Fibroblast of pulmonary artery (primary cell): ENCODE measurements at regions not wholly inside any gene's neighbourhood (a gene's known extent, or its start where the extent isn't known, plus 50 kb on each side); places are given as distances from the start of the nearest gene placed in this dataset.
A peak's percentile ranks its signal among the peaks of the same experiment; 100 is the strongest.

ENCODE experiments used
- DNase-seq: peaks from one replicate; pipeline ENCODE4 v3.0.0-alpha.2; 2010; ENCODE audit warnings: low read depth
- H3K4me3 ChIP-seq: replicated peaks from 2 replicates; pipeline ENCODE4 v1.5.1; 2011; ENCODE audit warnings: low read depth, mild to moderate bottlenecking, control low read depth, low read length, moderate library complexity
- TF ChIP-seq, protein P1 (sequence below): IDR thresholded peaks from 2 replicates; pipeline ENCODE4 v1.5.1; 2011; ENCODE audit warnings: mild to moderate bottlenecking, control low read depth, low read length, inconsistent platforms; ENCODE audit errors: missing control alignments

- TF ChIP-seq, protein P1, sequence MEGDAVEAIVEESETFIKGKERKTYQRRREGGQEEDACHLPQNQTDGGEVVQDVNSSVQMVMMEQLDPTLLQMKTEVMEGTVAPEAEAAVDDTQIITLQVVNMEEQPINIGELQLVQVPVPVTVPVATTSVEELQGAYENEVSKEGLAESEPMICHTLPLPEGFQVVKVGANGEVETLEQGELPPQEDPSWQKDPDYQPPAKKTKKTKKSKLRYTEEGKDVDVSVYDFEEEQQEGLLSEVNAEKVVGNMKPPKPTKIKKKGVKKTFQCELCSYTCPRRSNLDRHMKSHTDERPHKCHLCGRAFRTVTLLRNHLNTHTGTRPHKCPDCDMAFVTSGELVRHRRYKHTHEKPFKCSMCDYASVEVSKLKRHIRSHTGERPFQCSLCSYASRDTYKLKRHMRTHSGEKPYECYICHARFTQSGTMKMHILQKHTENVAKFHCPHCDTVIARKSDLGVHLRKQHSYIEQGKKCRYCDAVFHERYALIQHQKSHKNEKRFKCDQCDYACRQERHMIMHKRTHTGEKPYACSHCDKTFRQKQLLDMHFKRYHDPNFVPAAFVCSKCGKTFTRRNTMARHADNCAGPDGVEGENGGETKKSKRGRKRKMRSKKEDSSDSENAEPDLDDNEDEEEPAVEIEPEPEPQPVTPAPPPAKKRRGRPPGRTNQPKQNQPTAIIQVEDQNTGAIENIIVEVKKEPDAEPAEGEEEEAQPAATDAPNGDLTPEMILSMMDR = no peak
- no peak overlapping the region for H3K4me3 ChIP-seq
- no peak for DNase-seq
Observed at GRCh38 chr5:158392753-158393152, 533.8 kb upstream of the CLINT1 start.

DNA sequence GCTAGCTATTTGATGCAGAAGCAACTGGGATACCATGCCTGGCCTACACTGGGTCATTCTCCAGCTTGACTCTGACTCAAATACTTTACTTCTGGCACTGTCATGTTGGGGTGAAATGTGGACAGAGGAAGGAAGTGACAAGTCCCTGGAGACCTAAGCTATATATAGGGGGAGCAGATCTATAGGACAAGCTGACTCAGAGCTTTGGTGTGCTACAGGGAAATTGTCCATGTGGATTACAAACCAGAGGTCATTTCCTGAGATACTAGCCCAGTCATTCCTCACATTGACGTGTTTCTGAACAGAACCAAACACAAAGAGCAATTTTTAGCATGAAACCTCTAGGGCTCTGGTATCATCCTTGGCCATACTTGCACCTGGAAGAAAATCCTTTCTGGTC, 531.6 kb upstream of the CLINT1 start:
- TF ChIP-seq, protein P1 = no peak
- peak; percentile 83 for DNase-seq
- no peak overlapping the region for H3K4me3 ChIP-seq

DNA sequence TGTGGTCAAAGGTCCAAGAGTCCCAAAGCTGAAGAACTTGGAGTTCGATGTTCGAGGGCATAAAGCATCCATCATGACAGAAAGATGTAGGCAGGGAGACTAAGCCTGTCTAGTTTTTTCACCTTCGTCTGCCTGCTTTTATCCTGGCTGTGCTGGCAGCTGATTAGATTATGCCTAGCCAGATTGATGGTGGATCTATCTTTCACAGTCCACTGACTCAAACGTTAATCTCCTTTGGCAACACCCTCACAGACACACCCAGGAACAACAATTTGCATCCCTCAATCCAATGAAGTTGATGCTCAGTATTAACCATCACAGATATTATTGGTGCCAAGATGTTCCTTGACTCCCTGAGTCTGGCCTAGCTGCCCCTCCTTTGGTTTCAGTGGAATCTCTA, 530.8 kb upstream of the CLINT1 start:
- TF ChIP-seq, protein P1 = no peak
- no peak for DNase-seq
- H3K4me3 ChIP-seq = no peak overlapping the region

GRCh38 chr5:158388021-158388420, 529.1 kb upstream of the CLINT1 start:
- no peak for DNase-seq
- TF ChIP-seq, protein P1 = no peak
- H3K4me3 ChIP-seq = no peak overlapping the region

- DNase-seq = no peak
- no peak overlapping the region for H3K4me3 ChIP-seq
- TF ChIP-seq, protein P1 = no peak
Observed at GRCh38 chr5:158387499-158387898, 528.6 kb upstream of the CLINT1 start.

GRCh38 chr5:158385982-158386381, 527.0 kb upstream of the CLINT1 start:
- DNase-seq = no peak
- TF ChIP-seq, protein P1 = no peak
- no peak overlapping the region for H3K4me3 ChIP-seq
